CD4-positive, alpha-beta T cell treated with Interleukin-12 subunit alpha and Interleukin-12 subunit beta, for 1 hour (primary cell): ENCODE measurements at regions not wholly inside any gene's neighbourhood (a gene's known extent, or its start where the extent isn't known, plus 50 kb on each side); places are given as distances from the start of the nearest gene placed in this dataset.

ENCODE experiments used
- DNase-seq: peaks from one replicate; pipeline ENCODE4 v3.0.0-alpha.2; 2020

GRCh38 chr15:58235961-58236360 lies 97.8 kb downstream of the AQP9 start:
- no peak for DNase-seq

- DNase-seq, result no peak
These were observed 102.2 kb downstream of the AQP9 start for GRCh38 chr15:58240191-58240932.

GRCh38 chr15:58241872-58242271 lies 103.7 kb downstream of the AQP9 start:
- DNase-seq, result no peak

- no peak for DNase-seq
These were observed 104.9 kb downstream of the AQP9 start for GRCh38 chr15:58243070-58243469.

GRCh38 chr15:58244536-58244935 lies 106.4 kb downstream of the AQP9 start:
- DNase-seq, result no peak

GRCh38 chr15:58246041-58246440 lies 107.9 kb downstream of the AQP9 start:
- DNase-seq, result no peak

GRCh38 chr15:58247855-58248842 lies 110.0 kb downstream of the AQP9 start:
- peak; percentile 7 for DNase-seq

- DNase-seq, result peak; percentile 15
These were observed 111.6 kb downstream of the AQP9 start for GRCh38 chr15:58249646-58250312.

GRCh38 chr15:58252586-58253323 lies 114.6 kb downstream of the AQP9 start:
- DNase-seq, result no peak

- no peak for DNase-seq
These were observed 119.7 kb downstream of the AQP9 start for GRCh38 chr15:58257776-58258325.

GRCh38 chr15:58258501-58259292 lies 120.5 kb downstream of the AQP9 start:
- DNase-seq, result no peak

- DNase-seq, result no peak
These were observed 122.1 kb downstream of the AQP9 start for GRCh38 chr15:58260205-58260724.

- DNase-seq, result no peak
These were observed 122.6 kb downstream of the AQP9 start for GRCh38 chr15:58260725-58261267.

- no peak for DNase-seq
These were observed 123.2 kb downstream of the AQP9 start for GRCh38 chr15:58261368-58261767.

GRCh38 chr15:58264053-58264971 lies 126.1 kb downstream of the AQP9 start:
- DNase-seq, result no peak

- DNase-seq, result no peak
These were observed 128.9 kb downstream of the AQP9 start for GRCh38 chr15:58267051-58267450.

GRCh38 chr15:58268746-58269267 lies 130.6 kb downstream of the AQP9 start:
- DNase-seq, result no peak

- peak; percentile 48 for DNase-seq
These were observed 131.6 kb downstream of the AQP9 start for GRCh38 chr15:58269455-58270414.
